H1 (cell line): ENCODE measurements at regions not wholly inside any gene's neighbourhood (a gene's known extent, or its start where the extent isn't known, plus 50 kb on each side); places are given as distances from the start of the nearest gene placed in this dataset.

Experiments
- CTCF ChIA-PET: fragments of 300-600 bp; sonication (Branson Sonifier 250); formaldehyde crosslinking; loops from one replicate; lab custom pipeline; 2021; ENCODE audit not compliant: partially characterized antibody; lab: Charles Lee
- POLR2A ChIA-PET: fragments of 300-600 bp; sonication (Branson Sonifier 250); formaldehyde crosslinking; loops from one replicate; lab custom pipeline; 2021; ENCODE audit warnings: inconsistent platforms; ENCODE audit not compliant: partially characterized antibody; lab: Charles Lee
- DNase-seq, 2 experiments: peaks; one replicate each; pipeline versions ENCODE4 v3.0.0 to v3.0.0-alpha.2; 2010 to 2022; ENCODE audit warnings: low spot score in 2 of 2, low read depth in 1 of 2, mixed read lengths in 1 of 2
- FAIRE-seq: peaks from 2 replicates; lab custom pipeline; 2011; peaks lifted over from hg19 to GRCh38; lab: Jason Lieb, UNC
- H2AFZ ChIP-seq: 2 replicates; pipeline ENCODE4 v1.8.1; 2012; ENCODE audit warnings: low read length, inconsistent platforms
- H2AK5ac ChIP-seq: 2 replicates; pipeline ENCODE4 v1.6.1; 2013; ENCODE audit warnings: low read depth, low read length
- H2BK120ac ChIP-seq: replicated peaks from 2 replicates; pipeline ENCODE3; 2013; ENCODE audit warnings: low read depth, low read length, inconsistent platforms
- H2BK12ac ChIP-seq: 2 replicates; pipeline ENCODE4 v1.6.1; 2013; ENCODE audit warnings: low read depth, low read length
- H2BK15ac ChIP-seq: 2 replicates; pipeline ENCODE4 v1.6.1; 2013; ENCODE audit warnings: low read length
- H2BK20ac ChIP-seq: 2 replicates; pipeline ENCODE4 v1.6.1; 2013; ENCODE audit warnings: low read length
- H2BK5ac ChIP-seq: 2 replicates; pipeline ENCODE4 v1.6.1; 2013; ENCODE audit warnings: low read depth, low read length
- H3K14ac ChIP-seq: 2 replicates; pipeline ENCODE4 v1.6.1; 2013; ENCODE audit warnings: inconsistent platforms; ENCODE audit not compliant: insufficient read length
- H3K18ac ChIP-seq: 2 replicates; pipeline ENCODE4 v1.6.1; 2013; ENCODE audit warnings: low read length; ENCODE audit errors: extremely low read depth
- H3K23ac ChIP-seq: 2 replicates; pipeline ENCODE4 v1.6.1; 2013; ENCODE audit warnings: inconsistent platforms; ENCODE audit not compliant: insufficient read length
- H3K23me2 ChIP-seq: 2 replicates; pipeline ENCODE4 v1.6.1; 2013; ENCODE audit warnings: low read depth, low read length
- H3K27ac ChIP-seq: 2 replicates; pipeline ENCODE4 v1.6.1; 2011; ENCODE audit warnings: low read depth, low read length, inconsistent platforms
- H3K27me3 ChIP-seq, 4 experiments: replicated peaks in 1 of 4; 1 replicate in 1 of 4; 2 replicates in 3 of 4; pipeline versions ENCODE4 v1.6.1 to v1.8.1; 2011 to 2013; ENCODE audit warnings: low read length in 3 of 4, mild to moderate bottlenecking in 3 of 4, inconsistent platforms in 2 of 4, mixed read lengths in 2 of 4, moderate library complexity in 1 of 4; ENCODE audit not compliant: control insufficient read depth in 3 of 4, insufficient read depth in 3 of 4; ENCODE audit errors: extremely low read depth in 1 of 4
- H3K36me3 ChIP-seq, 4 experiments: 2 replicates each; pipeline versions ENCODE4 v1.6.1 to v1.8.1; 2011 to 2013; ENCODE audit warnings: mild to moderate bottlenecking in 4 of 4, low read length in 3 of 4, moderate library complexity in 2 of 4, control low read depth in 1 of 4, inconsistent platforms in 1 of 4; ENCODE audit not compliant: insufficient read depth in 4 of 4, control insufficient read depth in 2 of 4
- H3K4ac ChIP-seq: replicated peaks from 2 replicates; pipeline ENCODE3; 2013; ENCODE audit warnings: low read length, low read depth, mixed read lengths, inconsistent platforms; ENCODE audit not compliant: insufficient read length
- H3K4me1 ChIP-seq, 4 experiments: replicated peaks in 1 of 4; 1 replicate in 1 of 4; 2 replicates in 3 of 4; pipeline versions ENCODE4 v1.6.1 to v1.8.1; 2011 to 2013; ENCODE audit warnings: low read length in 3 of 4, inconsistent platforms in 2 of 4, mixed read lengths in 1 of 4; ENCODE audit not compliant: insufficient read depth in 4 of 4, control insufficient read depth in 3 of 4
- H3K4me2 ChIP-seq, 2 experiments: 2 replicates each; pipeline versions ENCODE4 v1.6.1 to v1.8.1; 2011 to 2013; ENCODE audit warnings: low read depth in 2 of 2, low read length in 2 of 2, control low read depth in 1 of 2, inconsistent platforms in 1 of 2, mild to moderate bottlenecking in 1 of 2; ENCODE audit not compliant: insufficient read depth in 1 of 2
- H3K4me3 ChIP-seq, 4 experiments: fragments of 200-600, 300-600 bp in 1 of 4; sonication (generic), shearing (Covaris generic), sonication (Bioruptor Twin) in 1 of 4; 2 replicates each; pipeline versions ENCODE4 v1.5.1 to v1.8.1; 2011 to 2016; ENCODE audit warnings: low read length in 4 of 4, low read depth in 3 of 4, control low read depth in 2 of 4, inconsistent platforms in 2 of 4, mild to moderate bottlenecking in 2 of 4, mixed read lengths in 1 of 4, moderate library complexity in 1 of 4; ENCODE audit not compliant: insufficient read depth in 2 of 4; ENCODE audit errors: extremely low read depth in 1 of 4
- H3K56ac ChIP-seq: replicated peaks from 2 replicates; pipeline ENCODE3; 2013; ENCODE audit warnings: low read depth, mild to moderate bottlenecking, mixed read lengths, low read length, inconsistent platforms; ENCODE audit not compliant: insufficient read length
- H3K79me1 ChIP-seq: 2 replicates; pipeline ENCODE4 v1.6.1; 2013; ENCODE audit warnings: low read depth, low read length, control low read depth
- H3K79me2 ChIP-seq, 2 experiments: 2 replicates each; pipeline versions ENCODE4 v1.6.1 to v1.8.1; 2012 to 2013; ENCODE audit warnings: low read length in 2 of 2, mild to moderate bottlenecking in 2 of 2, inconsistent platforms in 1 of 2; ENCODE audit not compliant: insufficient read depth in 2 of 2, control insufficient read depth in 1 of 2
- H3K9ac ChIP-seq, 4 experiments: replicated peaks in 1 of 4; 1 replicate in 1 of 4; 2 replicates in 3 of 4; pipeline versions ENCODE4 v1.6.1 to v1.8.1; 2011 to 2013; ENCODE audit warnings: low read depth in 3 of 4, low read length in 3 of 4, control low read depth in 2 of 4, mild to moderate bottlenecking in 2 of 4, moderate library complexity in 2 of 4, inconsistent platforms in 1 of 4; ENCODE audit errors: extremely low read depth in 1 of 4
- H3K9me3 ChIP-seq, 2 experiments: 2 replicates each; pipeline versions ENCODE4 v1.6.1 to v1.8.1; 2012 to 2013; ENCODE audit warnings: mild to moderate bottlenecking in 2 of 2, moderate library complexity in 2 of 2, control low read depth in 1 of 2, inconsistent platforms in 1 of 2, low read depth in 1 of 2, low read length in 1 of 2, mixed read lengths in 1 of 2; ENCODE audit not compliant: insufficient read depth in 2 of 2
- H4K20me1 ChIP-seq, 2 experiments: replicated peaks in 1 of 2; 2 replicates each; pipeline versions ENCODE3 to v1.8.1; 2011 to 2013; ENCODE audit warnings: inconsistent platforms in 2 of 2, low read length in 2 of 2, mild to moderate bottlenecking in 1 of 2; ENCODE audit not compliant: insufficient read depth in 2 of 2, control insufficient read depth in 1 of 2
- H4K5ac ChIP-seq: 2 replicates; pipeline ENCODE4 v1.6.1; 2013; ENCODE audit warnings: low read length, low read depth, mixed read lengths, inconsistent platforms; ENCODE audit not compliant: insufficient read length
- H4K8ac ChIP-seq: 2 replicates; pipeline ENCODE4 v1.8.0; 2013; ENCODE audit warnings: mild to moderate bottlenecking, moderate library complexity, low read length, inconsistent platforms; ENCODE audit not compliant: insufficient read depth; ENCODE audit errors: extremely low read depth
- H4K91ac ChIP-seq: replicated peaks from 2 replicates; pipeline ENCODE3; 2013; ENCODE audit warnings: low read length, mixed read lengths, inconsistent platforms; ENCODE audit not compliant: insufficient read length
- WGBS, 2 experiments: shearing (Covaris generic) in 1 of 2; methylation state at CpG; one replicate each; pipeline versions ENCODE4 v1.1.6 to v1.1.7; 2013 to 2015; ENCODE audit warnings: low lambda C conversion rate in 2 of 2, mixed read lengths in 2 of 2, inconsistent platforms in 1 of 2, low coverage in 1 of 2, missing lambda C conversion rate in 1 of 2; ENCODE audit not compliant: insufficient replicate concordance in 2 of 2, insufficient coverage in 1 of 2, insufficient read length in 1 of 2; ENCODE audit errors: extremely low coverage in 1 of 2, missing lambda C conversion rate in 1 of 2; 5-methylcytosine and 5-hydroxymethylcytosine counted together
- TF ChIP-seq, protein P1 (sequence below): fragments of 300-600 bp; sonication (generic); IDR thresholded peaks from 2 replicates; pipeline ENCODE4 v1.7.1; 2012; ENCODE audit warnings: low read length, moderate library complexity, mild to moderate bottlenecking, inconsistent platforms; ENCODE audit not compliant: insufficient replicate concordance

DNA sequence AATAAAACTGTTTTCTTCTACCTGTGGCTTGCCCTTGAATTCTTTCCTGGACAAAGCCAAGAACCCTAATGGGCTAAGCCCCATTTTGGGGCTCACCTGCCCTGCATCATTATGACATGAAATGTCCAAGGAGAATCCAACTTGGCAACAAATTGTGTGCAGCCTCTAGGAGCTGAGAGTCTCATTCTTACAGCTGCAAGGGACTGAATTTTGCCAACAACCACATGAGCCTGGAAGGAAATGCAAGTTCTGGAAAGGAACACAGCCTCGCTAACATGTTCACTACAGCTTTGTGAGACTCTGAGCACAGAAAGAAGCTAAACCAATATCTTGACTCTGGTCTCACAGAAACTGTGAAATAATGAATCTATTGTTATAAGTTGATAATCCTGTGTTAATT is 94.8 kb upstream of the CDH12 start:
- FAIRE-seq (no peak), DNase-seq (no peak)
- POLR2A ChIA-PET = no interaction called here
- no peaks in the 10 kb centered on the region for H3K23me2 ChIP-seq
- CTCF ChIA-PET = no interaction called here
- no peak overlapping the region for H3K23ac ChIP-seq
- no peak overlapping the region for H2BK15ac ChIP-seq
- no peak overlapping the region for H2BK5ac ChIP-seq
- no peak overlapping the region for H3K18ac ChIP-seq
- no peak overlapping the region for H3K14ac ChIP-seq
- H2AFZ ChIP-seq = no peak overlapping the region
- H3K79me1 ChIP-seq = no peaks in the 10 kb centered on the region
- no peak overlapping the region for H3K4ac ChIP-seq
- H3K4me1 ChIP-seq = no peaks in the 10 kb centered on the region
- no peak overlapping the region for H3K4me2 ChIP-seq
- no peaks in the 10 kb centered on the region for H4K20me1 ChIP-seq
- no peaks in the 10 kb centered on the region for H3K36me3 ChIP-seq
- H3K27me3 ChIP-seq = no peaks in the 10 kb centered on the region
- no peak overlapping the region for H4K91ac ChIP-seq
- 94% methylated on average over 1 of the region's 1 CpG; no CpG with 5 or more reads in 1 of the 2 experiments for WGBS, 2 experiments
- H2BK20ac ChIP-seq = no peak overlapping the region
- H3K9ac ChIP-seq = no peak overlapping the region
- H3K27ac ChIP-seq = no peak overlapping the region
- H2BK12ac ChIP-seq = no peak overlapping the region
- H4K8ac ChIP-seq = no peak overlapping the region
- H3K56ac ChIP-seq = no peak overlapping the region
- H2AK5ac ChIP-seq = no peak overlapping the region
- no peak overlapping the region for H4K5ac ChIP-seq
- H3K4me3 ChIP-seq = no peak overlapping the region
- H3K9me3 ChIP-seq = no peaks in the 10 kb centered on the region
- H2BK120ac ChIP-seq = no peak overlapping the region
- no peaks in the 10 kb centered on the region for H3K79me2 ChIP-seq
- TF ChIP-seq, protein P1, sequence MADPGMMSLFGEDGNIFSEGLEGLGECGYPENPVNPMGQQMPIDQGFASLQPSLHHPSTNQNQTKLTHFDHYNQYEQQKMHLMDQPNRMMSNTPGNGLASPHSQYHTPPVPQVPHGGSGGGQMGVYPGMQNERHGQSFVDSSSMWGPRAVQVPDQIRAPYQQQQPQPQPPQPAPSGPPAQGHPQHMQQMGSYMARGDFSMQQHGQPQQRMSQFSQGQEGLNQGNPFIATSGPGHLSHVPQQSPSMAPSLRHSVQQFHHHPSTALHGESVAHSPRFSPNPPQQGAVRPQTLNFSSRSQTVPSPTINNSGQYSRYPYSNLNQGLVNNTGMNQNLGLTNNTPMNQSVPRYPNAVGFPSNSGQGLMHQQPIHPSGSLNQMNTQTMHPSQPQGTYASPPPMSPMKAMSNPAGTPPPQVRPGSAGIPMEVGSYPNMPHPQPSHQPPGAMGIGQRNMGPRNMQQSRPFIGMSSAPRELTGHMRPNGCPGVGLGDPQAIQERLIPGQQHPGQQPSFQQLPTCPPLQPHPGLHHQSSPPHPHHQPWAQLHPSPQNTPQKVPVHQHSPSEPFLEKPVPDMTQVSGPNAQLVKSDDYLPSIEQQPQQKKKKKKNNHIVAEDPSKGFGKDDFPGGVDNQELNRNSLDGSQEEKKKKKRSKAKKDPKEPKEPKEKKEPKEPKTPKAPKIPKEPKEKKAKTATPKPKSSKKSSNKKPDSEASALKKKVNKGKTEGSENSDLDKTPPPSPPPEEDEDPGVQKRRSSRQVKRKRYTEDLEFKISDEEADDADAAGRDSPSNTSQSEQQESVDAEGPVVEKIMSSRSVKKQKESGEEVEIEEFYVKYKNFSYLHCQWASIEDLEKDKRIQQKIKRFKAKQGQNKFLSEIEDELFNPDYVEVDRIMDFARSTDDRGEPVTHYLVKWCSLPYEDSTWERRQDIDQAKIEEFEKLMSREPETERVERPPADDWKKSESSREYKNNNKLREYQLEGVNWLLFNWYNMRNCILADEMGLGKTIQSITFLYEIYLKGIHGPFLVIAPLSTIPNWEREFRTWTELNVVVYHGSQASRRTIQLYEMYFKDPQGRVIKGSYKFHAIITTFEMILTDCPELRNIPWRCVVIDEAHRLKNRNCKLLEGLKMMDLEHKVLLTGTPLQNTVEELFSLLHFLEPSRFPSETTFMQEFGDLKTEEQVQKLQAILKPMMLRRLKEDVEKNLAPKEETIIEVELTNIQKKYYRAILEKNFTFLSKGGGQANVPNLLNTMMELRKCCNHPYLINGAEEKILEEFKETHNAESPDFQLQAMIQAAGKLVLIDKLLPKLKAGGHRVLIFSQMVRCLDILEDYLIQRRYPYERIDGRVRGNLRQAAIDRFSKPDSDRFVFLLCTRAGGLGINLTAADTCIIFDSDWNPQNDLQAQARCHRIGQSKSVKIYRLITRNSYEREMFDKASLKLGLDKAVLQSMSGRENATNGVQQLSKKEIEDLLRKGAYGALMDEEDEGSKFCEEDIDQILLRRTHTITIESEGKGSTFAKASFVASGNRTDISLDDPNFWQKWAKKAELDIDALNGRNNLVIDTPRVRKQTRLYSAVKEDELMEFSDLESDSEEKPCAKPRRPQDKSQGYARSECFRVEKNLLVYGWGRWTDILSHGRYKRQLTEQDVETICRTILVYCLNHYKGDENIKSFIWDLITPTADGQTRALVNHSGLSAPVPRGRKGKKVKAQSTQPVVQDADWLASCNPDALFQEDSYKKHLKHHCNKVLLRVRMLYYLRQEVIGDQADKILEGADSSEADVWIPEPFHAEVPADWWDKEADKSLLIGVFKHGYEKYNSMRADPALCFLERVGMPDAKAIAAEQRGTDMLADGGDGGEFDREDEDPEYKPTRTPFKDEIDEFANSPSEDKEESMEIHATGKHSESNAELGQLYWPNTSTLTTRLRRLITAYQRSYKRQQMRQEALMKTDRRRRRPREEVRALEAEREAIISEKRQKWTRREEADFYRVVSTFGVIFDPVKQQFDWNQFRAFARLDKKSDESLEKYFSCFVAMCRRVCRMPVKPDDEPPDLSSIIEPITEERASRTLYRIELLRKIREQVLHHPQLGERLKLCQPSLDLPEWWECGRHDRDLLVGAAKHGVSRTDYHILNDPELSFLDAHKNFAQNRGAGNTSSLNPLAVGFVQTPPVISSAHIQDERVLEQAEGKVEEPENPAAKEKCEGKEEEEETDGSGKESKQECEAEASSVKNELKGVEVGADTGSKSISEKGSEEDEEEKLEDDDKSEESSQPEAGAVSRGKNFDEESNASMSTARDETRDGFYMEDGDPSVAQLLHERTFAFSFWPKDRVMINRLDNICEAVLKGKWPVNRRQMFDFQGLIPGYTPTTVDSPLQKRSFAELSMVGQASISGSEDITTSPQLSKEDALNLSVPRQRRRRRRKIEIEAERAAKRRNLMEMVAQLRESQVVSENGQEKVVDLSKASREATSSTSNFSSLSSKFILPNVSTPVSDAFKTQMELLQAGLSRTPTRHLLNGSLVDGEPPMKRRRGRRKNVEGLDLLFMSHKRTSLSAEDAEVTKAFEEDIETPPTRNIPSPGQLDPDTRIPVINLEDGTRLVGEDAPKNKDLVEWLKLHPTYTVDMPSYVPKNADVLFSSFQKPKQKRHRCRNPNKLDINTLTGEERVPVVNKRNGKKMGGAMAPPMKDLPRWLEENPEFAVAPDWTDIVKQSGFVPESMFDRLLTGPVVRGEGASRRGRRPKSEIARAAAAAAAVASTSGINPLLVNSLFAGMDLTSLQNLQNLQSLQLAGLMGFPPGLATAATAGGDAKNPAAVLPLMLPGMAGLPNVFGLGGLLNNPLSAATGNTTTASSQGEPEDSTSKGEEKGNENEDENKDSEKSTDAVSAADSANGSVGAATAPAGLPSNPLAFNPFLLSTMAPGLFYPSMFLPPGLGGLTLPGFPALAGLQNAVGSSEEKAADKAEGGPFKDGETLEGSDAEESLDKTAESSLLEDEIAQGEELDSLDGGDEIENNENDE = no peak
